ENCODE measurements at regions not wholly inside any gene's neighbourhood (a gene's known extent, or its start where the extent isn't known, plus 50 kb on each side); places are given as distances from the start of the nearest gene placed in this dataset.

GRCh38 chr12:112677050-112677765, 114.3 kb upstream of the RPH3A start:
- TF ChIP-seq CTCF (IDR thresholded peaks at IDR 0.05): no peak
- Mint-ChIP-seq H3K4me1 (ENCODE audit: low read depth) (no peaks in the 10 kb centered on the region), H3K9me3 (no peaks in the 10 kb centered on the region), H3K4me3 (no peak overlapping the region), H3K27ac (no peak overlapping the region), H3K27me3 (peaks cover 12% of the 10 kb centered on the region), H3K36me3 (ENCODE audit: low read depth) (no peaks in the 10 kb centered on the region)
- POLR2A ChIA-PET: no interaction called here
- intact Hi-C loops (cut with micrococcal nuclease): no loop called here
- no peak for ATAC-seq
- DNase-seq: no peak
- CTCF ChIA-PET: no interaction called here

GRCh38 chr12:112680993-112681392, 110.6 kb upstream of the RPH3A start:
- no peak overlapping the region for H3K27ac Mint-ChIP-seq
- ATAC-seq (no peak), DNase-seq (no peak)
- H3K27me3 Mint-ChIP-seq: peaks cover 18% of the 10 kb centered on the region
- intact Hi-C loops (cut with micrococcal nuclease): no loop called here
- no peaks in the 10 kb centered on the region for H3K9me3 Mint-ChIP-seq
- H3K4me1 Mint-ChIP-seq (ENCODE audit: low read depth): no peaks in the 10 kb centered on the region
- H3K36me3 Mint-ChIP-seq (ENCODE audit: low read depth): no peaks in the 10 kb centered on the region
- no peak for TF ChIP-seq CTCF (IDR thresholded peaks at IDR 0.05)
- ChIA-PET POLR2A (no interaction called here), CTCF (no interaction called here)
- no peak overlapping the region for H3K4me3 Mint-ChIP-seq

GRCh38 chr12:112682586-112682985, 109.0 kb upstream of the RPH3A start:
- CTCF ChIA-PET: no interaction called here
- Mint-ChIP-seq H3K9me3 (no peaks in the 10 kb centered on the region), H3K27me3 (peaks cover 18% of the 10 kb centered on the region), H3K36me3 (ENCODE audit: low read depth) (no peaks in the 10 kb centered on the region), H3K4me3 (no peak overlapping the region), H3K4me1 (ENCODE audit: low read depth) (no peaks in the 10 kb centered on the region), H3K27ac (no peak overlapping the region)
- ATAC-seq (no peak), DNase-seq (no peak)
- TF ChIP-seq CTCF (IDR thresholded peaks at IDR 0.05): no peak
- POLR2A ChIA-PET: no interaction called here
- intact Hi-C loops (cut with micrococcal nuclease): no loop called here

GRCh38 chr12:112684742-112685141, 106.8 kb upstream of the RPH3A start:
- TF ChIP-seq CTCF (IDR thresholded peaks at IDR 0.05): no peak
- Mint-ChIP-seq H3K27ac (no peak overlapping the region), H3K4me3 (no peak overlapping the region), H3K4me1 (ENCODE audit: low read depth) (no peaks in the 10 kb centered on the region), H3K27me3 (peaks cover 19% of the 10 kb centered on the region), H3K36me3 (ENCODE audit: low read depth) (no peaks in the 10 kb centered on the region), H3K9me3 (no peaks in the 10 kb centered on the region)
- ChIA-PET CTCF (no interaction called here), POLR2A (no interaction called here)
- ATAC-seq (no peak), DNase-seq (no peak)
- intact Hi-C loops (cut with micrococcal nuclease): no loop called here

GRCh38 chr12:112685321-112685720, 106.2 kb upstream of the RPH3A start:
- intact Hi-C loops (cut with micrococcal nuclease): no loop called here
- TF ChIP-seq CTCF (IDR thresholded peaks at IDR 0.05): no peak
- ChIA-PET POLR2A (no interaction called here), CTCF (no interaction called here)
- Mint-ChIP-seq H3K27ac (no peak overlapping the region), H3K4me1 (ENCODE audit: low read depth) (no peaks in the 10 kb centered on the region), H3K9me3 (no peaks in the 10 kb centered on the region), H3K27me3 (peaks cover 16% of the 10 kb centered on the region), H3K4me3 (no peak overlapping the region), H3K36me3 (ENCODE audit: low read depth) (no peaks in the 10 kb centered on the region)
- ATAC-seq (no peak), DNase-seq (no peak)
